GM23338 (cell line): ENCODE measurements at regions not wholly inside any gene's neighbourhood (a gene's known extent, or its start where the extent isn't known, plus 50 kb on each side); places are given as distances from the start of the nearest gene placed in this dataset.

Source experiments
- ATAC-seq: fragments of 200-7000 bp; cut with Tn5 transposase; 3 replicates; pipeline ENCODE4 v1.9.1; 2020
- DNase-seq: peaks from one replicate; pipeline ENCODE4 v3.0.0-alpha.2; 2015; ENCODE audit warnings: low spot score
- H2AFZ ChIP-seq: fragments of 200-600 bp; sonication (generic); 2 replicates; pipeline ENCODE4 v1.8.0; 2016; ENCODE audit warnings: antibody characterized with exemption, mild to moderate bottlenecking, moderate library complexity
- H3F3A ChIP-seq: fragments of 200-600 bp; sonication (generic); replicated peaks from 2 replicates; pipeline ENCODE4 v1.8.0; 2017; ENCODE audit warnings: antibody characterized with exemption, mixed run types, low read depth
- H3K27ac ChIP-seq: fragments of 200-600 bp; sonication (generic); 2 replicates; pipeline ENCODE4 v1.6.1; 2016; ENCODE audit warnings: low read depth
- H3K27me3 ChIP-seq: fragments of 200-600 bp; sonication (generic); 2 replicates; pipeline ENCODE4 v1.8.0; 2016; ENCODE audit warnings: mild to moderate bottlenecking, mixed run types, moderate library complexity; ENCODE audit not compliant: insufficient read depth
- H3K36me3 ChIP-seq: fragments of 200-600 bp; sonication (generic); 2 replicates; pipeline ENCODE4 v1.8.0; 2016; ENCODE audit warnings: mild to moderate bottlenecking; ENCODE audit not compliant: insufficient read depth
- H3K4me1 ChIP-seq: fragments of 200-600 bp; sonication (generic); 2 replicates; pipeline ENCODE4 v1.8.0; 2016; ENCODE audit warnings: mild to moderate bottlenecking, moderate library complexity; ENCODE audit not compliant: insufficient read depth
- H3K4me2 ChIP-seq: fragments of 200-600 bp; sonication (generic); 2 replicates; pipeline ENCODE4 v1.7.1; 2017; ENCODE audit warnings: mixed run types
- H3K4me3 ChIP-seq: fragments of 200-600 bp; sonication (generic); 2 replicates; pipeline ENCODE4 v1.6.1; 2016; ENCODE audit warnings: mixed run types
- H3K79me2 ChIP-seq: fragments of 200-600 bp; sonication (generic); replicated peaks from 2 replicates; pipeline ENCODE4 v1.8.0; 2017; ENCODE audit warnings: mild to moderate bottlenecking; ENCODE audit not compliant: insufficient read depth
- H3K9me2 ChIP-seq: fragments of 200-600 bp; sonication (generic); 2 replicates; pipeline ENCODE4 v1.8.0; 2017; ENCODE audit not compliant: insufficient read depth
- H4K20me1 ChIP-seq: fragments of 200-600 bp; sonication (generic); replicated peaks from 2 replicates; pipeline ENCODE4 v1.8.0; 2017; ENCODE audit warnings: mild to moderate bottlenecking; ENCODE audit not compliant: insufficient read depth
- H3K27ac Mint-ChIP-seq: 2 replicates; pipeline ENCODE4 v1.8.0; 2020; ENCODE audit warnings: inconsistent platforms, mild to moderate bottlenecking, moderate library complexity, mixed read lengths
- H3K27me3 Mint-ChIP-seq: 3 replicates; pipeline ENCODE4 v1.8.0; 2022; ENCODE audit warnings: low read depth, mild to moderate bottlenecking, moderate library complexity, mixed read lengths, inconsistent platforms; ENCODE audit not compliant: insufficient read depth, poor library complexity
- H3K36me3 Mint-ChIP-seq: 3 replicates; pipeline ENCODE4 v1.8.0; 2021; ENCODE audit warnings: low read depth, mild to moderate bottlenecking, inconsistent platforms, moderate library complexity, mixed read lengths
- H3K4me1 Mint-ChIP-seq: 3 replicates; pipeline ENCODE4 v1.8.0; 2020; ENCODE audit warnings: mild to moderate bottlenecking, inconsistent platforms, mixed read lengths
- H3K4me3 Mint-ChIP-seq: 3 replicates; pipeline ENCODE4 v1.8.0; 2021; ENCODE audit warnings: moderate library complexity, mild to moderate bottlenecking, inconsistent platforms, mixed read lengths
- H3K9me3 Mint-ChIP-seq: 3 replicates; pipeline ENCODE4 v1.8.0; 2020; ENCODE audit warnings: moderate library complexity, mild to moderate bottlenecking, inconsistent platforms, mixed read lengths
- CREB1 ChIP-seq: fragments of 250-450 bp; sonication (Bioruptor Pico); IDR thresholded peaks from 2 replicates; pipeline ENCODE4 v1.5.0; 2020; ENCODE audit warnings: low read depth, mild to moderate bottlenecking, moderate library complexity
- EZH2 ChIP-seq: fragments of 200-600 bp; sonication (generic); IDR thresholded peaks from one replicate; pipeline ENCODE4 v1.8.0; 2017; ENCODE audit warnings: antibody characterized with exemption, mild to moderate bottlenecking, low read depth; ENCODE audit not compliant: unreplicated experiment
- EZH2phosphoT487 ChIP-seq: fragments of 200-600 bp; sonication (generic); IDR thresholded peaks from one replicate; pipeline ENCODE4 v1.8.1; 2018; ENCODE audit warnings: antibody characterized with exemption; ENCODE audit not compliant: unreplicated experiment
- JUNB ChIP-seq: IDR thresholded peaks from one replicate; pipeline ENCODE4 v1.6.1; 2016; ENCODE audit warnings: antibody characterized with exemption; ENCODE audit not compliant: unreplicated experiment
- NANOG ChIP-seq: IDR thresholded peaks from 2 replicates; pipeline ENCODE4 v1.6.1; 2016; ENCODE audit warnings: antibody characterized with exemption, borderline replicate concordance
- POLR2AphosphoS5 ChIP-seq: IDR thresholded peaks from 2 replicates; pipeline ENCODE4 v1.6.1; 2016; ENCODE audit warnings: antibody characterized with exemption, low read depth
- REST ChIP-seq: IDR thresholded peaks from one replicate; pipeline ENCODE4 v1.6.1; 2018; ENCODE audit warnings: antibody characterized with exemption; ENCODE audit not compliant: unreplicated experiment
- STAT1 ChIP-seq: IDR thresholded peaks from one replicate; pipeline ENCODE4 v1.6.1; 2016; ENCODE audit warnings: antibody characterized with exemption; ENCODE audit not compliant: unreplicated experiment
- ZNF114 ChIP-seq: fragments of 250-450 bp; sonication (Bioruptor Pico); IDR thresholded peaks from 2 replicates; pipeline ENCODE4 v1.5.0; 2020; ENCODE audit warnings: mild to moderate bottlenecking, moderate library complexity
- ZNF331 ChIP-seq: fragments of 250-450 bp; sonication (Bioruptor Pico); IDR thresholded peaks from 2 replicates; pipeline ENCODE4 v1.5.0; 2020; ENCODE audit warnings: low read depth, mild to moderate bottlenecking, moderate library complexity
- ZNF462 ChIP-seq: fragments of 250-450 bp; sonication (Bioruptor Pico); IDR thresholded peaks from 2 replicates; pipeline ENCODE4 v1.5.0; 2020; ENCODE audit warnings: mild to moderate bottlenecking, moderate library complexity
- TF ChIP-seq, protein P1 (sequence below), 2 experiments: fragments of 200-600 bp in 1 of 2; sonication (generic) in 1 of 2; conservative IDR thresholded peaks; 2 replicates each; pipeline versions ENCODE4 v1.5.1 to v1.6.1; 2016 to 2017; ENCODE audit warnings: antibody characterized with exemption in 2 of 2, low read depth in 2 of 2, mild to moderate bottlenecking in 2 of 2, moderate library complexity in 1 of 2
- TF ChIP-seq, protein P2 (sequence below): IDR thresholded peaks from 2 replicates; pipeline ENCODE4 v1.6.1; 2016; ENCODE audit warnings: antibody characterized with exemption

DNA sequence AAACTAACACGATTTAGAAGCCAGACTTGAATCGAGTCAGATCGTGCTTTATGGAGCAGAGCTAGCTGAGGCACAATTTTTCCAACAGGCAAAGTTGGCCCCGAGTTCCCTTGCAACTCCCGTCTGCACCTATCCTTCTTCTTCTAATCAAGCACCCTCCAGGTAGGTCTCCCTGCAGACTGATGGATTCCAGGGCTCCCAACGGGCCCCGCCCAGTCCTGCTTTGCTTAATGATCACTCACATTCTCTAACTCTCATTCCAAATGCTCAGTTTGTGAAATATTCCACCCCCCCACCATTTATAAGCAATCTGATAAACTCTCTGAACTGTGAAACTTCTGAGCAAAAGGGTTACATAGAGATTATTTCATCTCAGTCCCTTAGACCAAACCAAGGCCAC, 119.6 kb downstream of the SLC30A10 start:
- no peaks in the 10 kb centered on the region for H3K36me3 Mint-ChIP-seq
- ATAC-seq (no peak), DNase-seq (no peak)
- no peak for TF ChIP-seq ZNF331 (CRISPR knock-in tag)
- no peak for TF ChIP-seq POLR2AphosphoS5
- TF ChIP-seq, protein P1, sequence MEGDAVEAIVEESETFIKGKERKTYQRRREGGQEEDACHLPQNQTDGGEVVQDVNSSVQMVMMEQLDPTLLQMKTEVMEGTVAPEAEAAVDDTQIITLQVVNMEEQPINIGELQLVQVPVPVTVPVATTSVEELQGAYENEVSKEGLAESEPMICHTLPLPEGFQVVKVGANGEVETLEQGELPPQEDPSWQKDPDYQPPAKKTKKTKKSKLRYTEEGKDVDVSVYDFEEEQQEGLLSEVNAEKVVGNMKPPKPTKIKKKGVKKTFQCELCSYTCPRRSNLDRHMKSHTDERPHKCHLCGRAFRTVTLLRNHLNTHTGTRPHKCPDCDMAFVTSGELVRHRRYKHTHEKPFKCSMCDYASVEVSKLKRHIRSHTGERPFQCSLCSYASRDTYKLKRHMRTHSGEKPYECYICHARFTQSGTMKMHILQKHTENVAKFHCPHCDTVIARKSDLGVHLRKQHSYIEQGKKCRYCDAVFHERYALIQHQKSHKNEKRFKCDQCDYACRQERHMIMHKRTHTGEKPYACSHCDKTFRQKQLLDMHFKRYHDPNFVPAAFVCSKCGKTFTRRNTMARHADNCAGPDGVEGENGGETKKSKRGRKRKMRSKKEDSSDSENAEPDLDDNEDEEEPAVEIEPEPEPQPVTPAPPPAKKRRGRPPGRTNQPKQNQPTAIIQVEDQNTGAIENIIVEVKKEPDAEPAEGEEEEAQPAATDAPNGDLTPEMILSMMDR (conservative IDR thresholded peaks at IDR 0.05; ENCODE audit: low read depth in 2 of 2): no peak
- TF ChIP-seq JUNB: no peak
- TF ChIP-seq EZH2: no peak
- no peak for TF ChIP-seq REST
- TF ChIP-seq NANOG: no peak
- TF ChIP-seq EZH2phosphoT487: no peak
- TF ChIP-seq ZNF114 (CRISPR knock-in tag): no peak
- no peak for TF ChIP-seq STAT1
- TF ChIP-seq CREB1: no peak
- TF ChIP-seq, protein P2, sequence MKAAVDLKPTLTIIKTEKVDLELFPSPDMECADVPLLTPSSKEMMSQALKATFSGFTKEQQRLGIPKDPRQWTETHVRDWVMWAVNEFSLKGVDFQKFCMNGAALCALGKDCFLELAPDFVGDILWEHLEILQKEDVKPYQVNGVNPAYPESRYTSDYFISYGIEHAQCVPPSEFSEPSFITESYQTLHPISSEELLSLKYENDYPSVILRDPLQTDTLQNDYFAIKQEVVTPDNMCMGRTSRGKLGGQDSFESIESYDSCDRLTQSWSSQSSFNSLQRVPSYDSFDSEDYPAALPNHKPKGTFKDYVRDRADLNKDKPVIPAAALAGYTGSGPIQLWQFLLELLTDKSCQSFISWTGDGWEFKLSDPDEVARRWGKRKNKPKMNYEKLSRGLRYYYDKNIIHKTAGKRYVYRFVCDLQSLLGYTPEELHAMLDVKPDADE: no peak
- no peak for TF ChIP-seq ZNF462 (CRISPR knock-in tag)
- Histone ChIP-seq H3K4me1 (peaks cover 10% of the 10 kb centered on the region; the same call in 1 of the 2 replicates), H4K20me1 (no peaks in the 10 kb centered on the region), H3K27ac (no peak overlapping the region), H3K79me2 (no peaks in the 10 kb centered on the region), H3K27me3 (no peaks in the 10 kb centered on the region), H3K4me2 (no peak overlapping the region), H3K4me3 (no peak overlapping the region), H2AFZ (no peak overlapping the region), H3K9me2 (0 out of 2 replicates have a peak, but pooled peaks cover 2% of the 10 kb centered on the region), H3F3A (no peaks in the 10 kb centered on the region), H3K36me3 (no peaks in the 10 kb centered on the region)
- no peaks in the 10 kb centered on the region for H3K4me1 Mint-ChIP-seq
- no peak overlapping the region for H3K4me3 Mint-ChIP-seq
- no peaks in the 10 kb centered on the region for H3K9me3 Mint-ChIP-seq
- H3K27me3 Mint-ChIP-seq: no peaks in the 10 kb centered on the region
- H3K27ac Mint-ChIP-seq: no peak overlapping the region
